CD4-positive, alpha-beta T cell treated with Interleukin-4 for 1 hour (primary cell): ENCODE measurements at regions not wholly inside any gene's neighbourhood (a gene's known extent, or its start where the extent isn't known, plus 50 kb on each side); places are given as distances from the start of the nearest gene placed in this dataset.

Experiments
- DNase-seq, 2 donors: peaks; one replicate each; pipeline ENCODE4 v3.0.0-alpha.2; 2020 to 2022

DNA sequence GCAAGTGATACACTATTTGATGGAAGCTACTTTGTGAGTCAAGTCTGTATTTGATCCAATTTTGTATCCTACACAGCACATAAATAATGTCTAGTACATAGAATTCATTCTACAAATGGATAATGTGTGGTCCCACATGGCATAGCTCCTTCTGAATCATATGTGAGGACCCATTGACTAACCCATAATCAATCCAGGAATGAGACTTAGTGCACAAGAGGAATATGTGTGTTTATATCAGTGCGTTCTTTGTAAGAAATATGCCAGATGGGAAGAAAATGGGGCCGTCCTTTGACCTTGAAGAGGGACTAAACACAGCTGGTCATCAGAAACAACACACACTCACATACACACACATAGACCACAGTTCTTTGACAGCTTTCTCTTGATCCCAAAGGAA, 282.7 kb upstream of the SEMA6D start:
- no peak for DNase-seq

DNA sequence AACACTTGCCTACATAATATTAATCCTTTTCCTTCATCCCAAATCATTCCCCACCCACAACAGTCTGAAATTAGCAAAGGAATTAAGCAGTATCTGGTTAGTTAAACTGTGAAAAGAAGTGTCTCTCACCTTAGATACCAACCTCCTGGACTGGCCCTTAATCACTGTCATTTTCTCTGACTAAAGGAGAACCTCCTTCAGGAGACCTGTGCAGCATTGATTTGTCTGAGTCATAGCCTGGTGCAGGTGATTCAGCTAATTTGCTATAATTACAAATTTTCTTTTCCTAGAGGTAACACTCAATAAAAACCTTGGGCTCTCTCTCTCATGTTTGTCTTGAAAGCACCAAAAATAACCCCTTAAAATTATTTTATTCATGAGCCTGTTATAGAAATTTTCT, 279.8 kb upstream of the SEMA6D start:
- DNase-seq = no peak

DNA sequence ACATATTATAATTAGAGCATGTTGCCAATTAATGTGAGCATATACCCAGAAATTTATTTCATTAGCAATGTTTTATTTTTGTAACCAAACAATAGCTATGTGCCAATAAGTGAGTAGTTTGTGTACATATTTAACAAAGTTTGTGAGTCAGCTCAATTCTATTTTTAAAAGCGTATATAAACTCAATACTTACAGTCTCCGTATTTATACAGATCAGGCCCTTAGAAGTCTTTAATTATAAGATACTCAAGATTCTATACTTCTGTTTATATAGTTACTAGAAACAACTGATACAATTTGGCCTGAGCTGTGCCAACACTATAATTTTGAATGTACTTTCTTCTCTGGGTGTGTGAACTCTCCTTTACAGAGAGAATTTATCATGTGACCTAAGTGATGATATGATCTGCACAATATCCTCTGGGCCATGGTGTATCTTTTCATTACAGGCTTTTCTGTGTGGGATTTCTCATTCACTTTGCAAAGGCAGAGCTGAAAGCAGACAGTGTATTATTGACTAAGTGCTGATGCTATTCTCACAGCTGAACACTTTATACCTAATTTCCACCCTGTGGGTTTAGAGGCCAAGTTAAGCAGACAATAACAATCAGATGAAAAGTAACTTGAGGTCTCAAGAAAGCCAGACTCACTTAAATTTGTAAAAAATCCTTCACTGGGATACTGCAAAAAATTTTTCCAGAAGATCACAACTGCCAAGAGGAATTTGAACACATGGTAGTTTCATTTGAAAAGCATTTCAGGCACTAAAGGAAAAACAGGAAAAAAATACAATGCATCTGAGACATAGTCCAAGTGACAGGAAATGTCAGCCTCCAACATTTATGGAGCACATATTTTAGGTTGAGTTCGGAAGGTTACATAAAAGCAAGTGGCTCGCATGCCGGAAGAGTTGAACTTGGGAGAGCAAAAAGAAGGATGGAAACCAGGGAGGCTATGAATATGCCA, 277.9 kb upstream of the SEMA6D start:
- no peak for DNase-seq

DNA sequence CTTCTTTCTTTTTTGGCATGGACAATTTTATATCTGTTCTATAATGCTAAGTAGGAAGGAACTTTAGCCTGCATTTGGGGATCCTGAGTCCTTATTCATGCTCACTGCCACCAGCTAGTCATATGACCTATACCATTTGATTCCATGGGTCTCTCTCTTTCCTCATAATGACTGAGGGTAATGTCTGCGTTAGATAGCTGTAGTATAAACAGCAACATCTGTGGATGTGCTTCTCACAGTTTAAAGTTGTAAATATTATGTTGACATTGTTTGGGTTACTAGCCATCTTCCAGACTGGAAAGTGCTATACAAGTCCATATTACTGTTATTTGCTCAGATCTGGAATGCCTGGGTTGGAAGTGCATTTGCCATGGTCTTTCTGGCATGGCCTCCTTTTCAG, 274.9 kb upstream of the SEMA6D start:
- DNase-seq = no peak

DNA sequence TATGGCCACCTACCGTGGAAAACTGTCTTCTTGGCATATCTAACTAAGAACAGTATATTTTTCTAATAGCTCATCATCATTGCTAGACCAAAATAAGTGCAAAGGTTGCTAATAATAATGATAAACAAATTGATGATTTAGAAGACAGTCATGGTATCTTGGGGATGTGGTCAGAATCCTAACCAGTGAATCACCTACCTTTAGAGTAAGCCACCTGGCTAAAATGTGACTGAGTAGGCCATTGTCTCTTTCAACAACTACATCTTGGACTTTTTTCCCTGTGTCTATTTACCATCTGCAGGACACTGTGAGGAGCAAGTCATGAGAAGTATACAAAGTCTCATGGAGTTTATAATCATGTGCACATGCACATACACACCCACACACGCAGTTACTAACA, 273.5 kb upstream of the SEMA6D start:
- no peak for DNase-seq

DNA sequence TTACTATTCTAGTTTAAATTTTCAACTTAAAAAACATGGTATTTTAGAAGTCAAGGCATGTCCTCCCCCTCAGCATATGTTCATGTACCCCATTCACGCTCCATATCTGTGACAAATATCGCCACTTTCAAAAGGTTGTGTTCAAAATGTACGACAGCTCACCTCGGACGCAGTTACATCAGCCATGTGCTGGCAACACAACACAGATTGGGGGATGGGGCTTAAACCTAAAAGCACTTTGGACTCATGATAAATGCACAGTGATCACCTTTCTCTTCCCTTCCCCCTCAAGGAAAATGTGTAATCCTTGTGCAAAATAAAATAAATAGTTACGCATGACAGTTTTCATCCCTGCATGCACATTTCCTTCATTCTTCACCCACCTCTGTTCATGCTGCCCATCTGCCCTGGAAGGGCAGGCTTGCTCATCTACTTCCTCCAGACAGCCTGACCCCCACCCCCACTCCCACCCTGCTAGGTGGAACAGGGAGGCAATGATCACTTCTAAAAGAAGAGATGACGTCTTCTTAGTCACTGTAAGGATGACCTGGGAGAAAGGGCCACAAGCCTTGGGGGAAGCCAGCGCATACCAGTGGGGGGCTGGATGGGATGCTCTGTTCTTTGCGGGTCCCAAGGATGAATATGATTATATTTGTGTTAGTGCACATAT, 271.4 kb upstream of the SEMA6D start:
- DNase-seq = no peak

DNA sequence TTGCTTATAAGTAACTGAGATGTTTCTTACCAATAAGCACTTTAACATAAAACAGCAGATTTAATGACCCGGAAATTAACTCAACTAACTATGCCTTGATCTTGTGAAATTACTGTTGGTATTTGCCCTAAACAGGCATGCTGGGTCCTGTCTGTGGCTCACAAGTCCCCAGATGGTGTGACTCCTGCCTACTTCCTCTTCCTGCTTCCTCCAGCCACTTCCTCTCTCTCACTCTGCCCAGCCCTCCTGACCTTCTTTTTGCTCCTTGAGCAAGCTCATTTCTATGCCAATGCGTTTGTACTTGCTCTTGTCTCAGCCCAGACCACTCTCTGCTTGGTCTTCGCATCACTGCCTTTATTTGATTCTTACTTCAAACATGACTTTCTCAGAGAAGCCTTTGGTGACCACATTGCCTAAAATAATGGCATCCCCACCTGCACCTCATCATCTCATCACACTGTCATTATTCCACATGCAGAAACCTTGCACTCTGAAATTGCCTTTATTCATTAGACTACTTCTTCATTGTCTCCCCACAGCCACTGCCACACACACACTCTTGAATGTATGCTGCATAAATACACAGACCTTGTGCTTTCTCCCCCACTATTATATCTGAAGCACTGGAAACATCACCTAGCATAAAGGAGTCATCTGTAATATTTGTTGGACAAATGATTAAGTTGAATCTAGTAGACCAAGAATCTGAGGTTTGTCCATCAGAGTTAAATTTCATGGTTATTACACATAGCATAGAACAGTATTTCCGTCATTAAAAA, 256.3 kb upstream of the SEMA6D start:
- DNase-seq = no peak

DNA sequence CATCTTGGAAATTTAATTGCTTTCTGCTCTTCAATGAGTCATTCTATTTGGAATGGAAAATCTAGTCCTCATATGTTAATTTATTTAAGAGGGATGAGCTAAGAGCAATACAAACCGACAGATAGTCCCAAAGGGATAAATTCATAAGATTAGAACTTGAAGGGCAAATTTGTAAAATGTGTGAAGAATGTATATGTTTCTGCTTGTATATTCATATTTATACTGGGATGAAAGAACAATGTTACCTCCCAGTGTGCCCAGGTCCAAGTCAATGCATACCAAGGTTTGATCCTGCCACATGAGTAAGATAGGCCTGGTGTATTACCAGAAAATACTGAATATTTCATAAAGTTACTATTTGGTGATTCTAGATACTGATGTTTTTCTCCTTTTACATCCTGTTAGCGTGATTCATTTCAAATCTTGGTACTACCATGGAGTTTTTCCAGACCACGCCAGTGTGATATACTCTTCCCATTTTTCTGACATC, 255.6 kb upstream of the SEMA6D start:
- no peak for DNase-seq

DNA sequence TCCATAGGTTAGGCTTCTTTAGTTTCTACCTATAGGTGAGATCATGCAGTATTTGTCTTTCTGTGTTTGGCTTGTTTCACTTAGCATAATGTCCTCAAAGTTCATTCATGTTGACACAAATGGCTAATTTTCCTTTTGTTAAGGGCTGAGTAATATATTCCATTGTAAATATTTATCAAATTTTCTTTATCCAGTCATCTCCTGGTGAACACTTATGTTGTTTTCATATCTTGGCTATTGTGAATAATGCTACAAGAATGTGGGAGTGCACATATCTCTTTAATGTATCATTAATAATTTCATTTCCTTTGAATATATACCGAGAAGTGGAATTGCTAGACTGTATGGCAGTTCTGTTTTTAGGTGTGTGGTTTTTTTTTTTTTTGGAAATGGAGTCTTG, 250.9 kb upstream of the SEMA6D start:
- DNase-seq = no peak

DNA sequence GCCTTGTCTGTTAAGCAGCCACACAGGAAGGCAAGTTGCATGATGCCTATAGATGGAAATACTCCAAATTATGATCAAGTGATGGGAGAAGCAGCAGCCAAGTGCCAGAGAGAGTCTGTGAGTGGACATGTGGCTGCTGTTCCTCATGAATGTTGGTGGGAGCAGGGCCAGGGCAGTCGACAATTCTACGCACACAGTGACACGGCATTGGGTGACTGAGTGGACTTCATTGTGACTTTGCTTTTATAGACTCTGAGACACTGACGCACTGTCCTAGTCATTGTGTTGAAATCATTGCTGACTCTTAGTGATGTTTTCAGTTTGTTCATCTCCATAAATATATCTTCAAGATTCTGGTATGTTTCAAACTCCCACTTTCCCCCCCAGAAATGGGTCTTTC, 246.3 kb upstream of the SEMA6D start:
- no peak for DNase-seq

DNA sequence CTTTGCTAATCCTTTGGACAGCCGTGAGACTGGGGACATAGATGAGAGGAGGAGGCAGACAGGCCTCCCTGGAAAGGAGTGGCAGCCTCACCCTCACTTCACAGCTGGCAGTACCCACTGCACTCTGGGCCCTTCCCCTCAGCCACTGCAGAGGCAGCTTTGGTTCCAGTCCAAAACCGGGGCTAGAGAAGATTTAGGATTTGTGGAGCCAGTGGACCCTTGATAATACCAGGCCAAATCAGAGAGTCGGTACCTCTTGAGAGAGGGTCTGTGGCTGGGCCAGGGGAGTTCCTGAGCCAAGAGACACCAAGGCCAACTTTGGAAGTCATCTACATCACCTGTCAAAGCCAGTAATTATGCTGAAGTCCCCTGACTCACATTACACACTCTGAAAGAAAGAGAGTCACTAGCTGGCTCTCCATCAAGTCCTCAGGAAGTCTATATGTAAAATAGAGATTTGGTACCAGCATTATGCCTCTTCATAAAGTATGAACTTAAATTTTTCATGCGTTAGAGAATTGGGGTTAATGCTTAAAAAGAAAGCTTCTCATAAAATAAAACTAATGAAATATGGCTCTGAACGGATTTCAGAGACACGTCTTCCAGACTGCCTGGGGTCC, 244.1 kb upstream of the SEMA6D start:
- DNase-seq = no peak

DNA sequence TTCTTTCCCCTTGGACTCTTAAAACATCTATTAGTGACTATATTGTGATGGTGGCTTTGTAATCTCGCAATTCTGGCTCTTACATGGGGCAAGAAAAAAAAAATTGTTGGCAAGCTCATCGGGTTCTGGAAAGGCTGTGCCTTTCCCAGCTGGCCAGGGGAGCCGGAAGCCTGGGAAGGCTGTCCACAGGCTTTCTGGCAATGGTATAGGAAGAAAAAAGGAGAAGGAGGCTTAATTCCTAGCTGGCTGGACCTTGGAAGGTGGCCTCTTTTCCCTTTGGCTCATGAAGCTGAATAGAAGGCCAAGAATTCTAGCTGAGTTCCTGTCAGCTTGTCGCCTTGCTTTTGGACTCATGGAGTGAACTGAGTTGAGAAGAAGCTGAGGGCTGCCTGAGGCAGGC, 243.5 kb upstream of the SEMA6D start:
- no peak for DNase-seq

DNA sequence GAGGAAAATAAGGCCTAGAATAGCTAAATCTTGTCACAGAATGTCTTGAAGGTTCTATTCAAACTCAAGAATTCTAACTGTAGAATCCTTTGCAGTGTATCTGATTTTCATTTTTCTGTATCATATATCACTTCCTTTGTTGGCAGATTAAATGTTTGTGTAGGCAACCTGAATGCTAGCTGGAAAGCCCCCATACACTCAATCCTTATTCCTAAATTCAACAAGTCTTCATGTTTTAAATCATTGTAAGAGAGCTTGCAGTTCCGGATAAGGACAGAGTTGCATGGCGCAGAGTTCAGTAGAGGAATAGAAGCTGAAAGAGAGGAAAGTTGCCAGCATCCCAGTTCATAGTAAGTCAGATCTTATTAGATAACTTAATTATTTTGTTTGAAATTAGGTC, 242.0 kb upstream of the SEMA6D start:
- no peak for DNase-seq

DNA sequence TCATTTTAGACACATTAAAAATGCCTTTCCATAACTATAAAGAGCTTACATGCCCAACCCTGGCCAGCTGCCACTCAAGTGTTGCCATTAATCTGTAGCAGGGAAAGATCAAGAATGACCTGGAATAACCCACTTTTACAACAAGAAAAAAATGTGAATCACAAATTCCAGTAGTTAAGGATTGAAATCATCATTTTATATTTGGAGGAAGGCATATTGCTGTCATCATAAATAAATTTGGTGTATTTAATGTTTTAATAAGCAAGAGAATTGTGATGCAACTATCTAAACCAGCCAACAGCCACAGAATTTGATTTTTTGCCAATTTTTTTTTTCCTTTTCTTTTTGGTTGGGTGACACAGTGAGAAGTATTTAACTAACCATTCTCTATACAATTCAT, 240.0 kb upstream of the SEMA6D start:
- no peak for DNase-seq

DNA sequence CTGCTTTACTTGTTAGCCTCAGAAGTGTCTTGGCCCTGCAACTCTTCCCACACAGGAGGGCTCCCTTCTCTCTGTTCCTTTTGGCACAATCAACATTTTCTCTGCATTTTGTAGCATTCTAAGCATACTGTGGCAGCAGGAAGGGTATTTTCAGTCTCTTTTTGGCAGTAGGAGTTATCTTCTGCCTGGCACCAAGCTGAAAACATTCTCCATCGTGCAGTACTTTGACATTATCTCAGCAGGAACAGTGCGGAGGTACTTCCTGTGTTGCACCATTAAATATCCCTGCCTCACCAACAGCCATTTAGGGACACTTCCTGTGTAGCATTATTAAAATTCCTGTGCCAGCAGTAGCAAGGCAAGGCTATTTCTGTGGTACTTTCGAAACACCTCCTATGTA, 233.2 kb upstream of the SEMA6D start:
- DNase-seq = no peak

DNA sequence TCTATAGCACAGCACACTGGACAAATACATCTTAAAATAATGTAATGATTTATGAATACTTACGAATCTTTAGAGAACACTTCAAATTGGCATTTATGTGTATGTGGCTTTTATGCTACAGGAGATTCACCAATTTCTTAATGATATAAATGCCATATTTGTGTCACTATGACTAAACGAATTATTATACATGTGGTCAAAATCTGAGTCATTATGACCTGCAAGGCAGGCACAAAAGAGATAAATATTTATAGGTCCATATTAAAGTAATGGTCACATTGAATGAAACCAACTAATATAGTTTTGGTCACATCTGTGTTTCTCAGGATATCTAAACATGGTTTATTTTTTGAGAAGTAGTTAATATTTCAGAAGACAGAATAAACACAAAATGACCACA, 232.3 kb upstream of the SEMA6D start:
- no peak for DNase-seq

DNA sequence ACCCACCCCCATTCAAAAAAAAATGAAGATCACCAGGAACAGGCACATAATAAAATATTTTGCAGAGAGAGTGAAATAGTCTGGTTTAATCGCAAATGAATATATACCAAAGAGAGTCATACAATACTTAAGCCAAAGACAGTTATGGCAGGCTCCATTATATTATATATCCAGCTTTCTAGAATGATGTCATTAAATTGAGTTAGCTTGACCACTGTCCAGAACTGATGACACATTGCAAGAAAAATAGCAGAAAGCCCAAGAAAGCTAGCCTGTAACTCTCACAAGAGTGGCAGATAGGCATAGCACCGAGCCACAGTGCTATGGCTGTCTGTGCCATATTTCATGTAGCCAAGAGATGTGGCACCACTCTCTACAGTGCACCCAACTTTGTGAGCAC, 231.9 kb upstream of the SEMA6D start:
- no peak for DNase-seq

DNA sequence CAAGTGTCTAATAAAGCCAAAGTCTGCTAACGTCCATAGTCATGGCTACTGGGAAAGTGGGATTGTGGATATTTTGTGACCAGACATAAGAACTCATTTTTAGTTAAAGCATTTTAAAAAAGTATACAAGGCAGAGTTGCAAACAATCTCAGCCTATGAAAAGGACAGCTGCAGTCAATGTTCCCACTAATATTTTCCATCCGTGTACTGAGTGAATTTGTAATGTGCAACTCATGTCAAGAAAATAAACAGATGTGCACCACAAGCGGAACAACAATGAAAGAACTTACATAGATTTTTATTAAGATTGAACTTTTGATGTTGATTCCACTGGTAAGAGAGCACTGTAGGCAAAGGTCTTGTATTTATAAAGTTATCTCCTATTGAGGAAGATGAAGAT, 231.3 kb upstream of the SEMA6D start:
- DNase-seq = no peak

DNA sequence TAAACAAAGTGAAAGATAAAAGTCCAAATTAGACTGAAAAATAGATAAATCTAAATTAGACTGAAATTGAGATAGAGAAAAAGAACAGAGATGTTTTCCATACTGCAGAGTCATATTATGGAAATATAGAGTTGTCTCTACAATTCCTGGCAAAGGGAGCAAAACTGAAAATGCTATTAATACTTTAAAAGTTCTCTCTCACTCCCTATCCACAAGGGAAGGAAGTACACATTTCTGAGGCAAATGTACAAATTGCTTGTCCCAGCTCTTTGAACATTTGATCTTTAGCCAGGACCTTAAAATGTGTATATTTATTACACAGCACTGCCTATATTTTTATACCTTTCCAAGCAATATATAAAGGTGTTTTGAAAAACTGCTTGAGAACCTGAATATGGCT, 225.1 kb upstream of the SEMA6D start:
- DNase-seq = no peak

DNA sequence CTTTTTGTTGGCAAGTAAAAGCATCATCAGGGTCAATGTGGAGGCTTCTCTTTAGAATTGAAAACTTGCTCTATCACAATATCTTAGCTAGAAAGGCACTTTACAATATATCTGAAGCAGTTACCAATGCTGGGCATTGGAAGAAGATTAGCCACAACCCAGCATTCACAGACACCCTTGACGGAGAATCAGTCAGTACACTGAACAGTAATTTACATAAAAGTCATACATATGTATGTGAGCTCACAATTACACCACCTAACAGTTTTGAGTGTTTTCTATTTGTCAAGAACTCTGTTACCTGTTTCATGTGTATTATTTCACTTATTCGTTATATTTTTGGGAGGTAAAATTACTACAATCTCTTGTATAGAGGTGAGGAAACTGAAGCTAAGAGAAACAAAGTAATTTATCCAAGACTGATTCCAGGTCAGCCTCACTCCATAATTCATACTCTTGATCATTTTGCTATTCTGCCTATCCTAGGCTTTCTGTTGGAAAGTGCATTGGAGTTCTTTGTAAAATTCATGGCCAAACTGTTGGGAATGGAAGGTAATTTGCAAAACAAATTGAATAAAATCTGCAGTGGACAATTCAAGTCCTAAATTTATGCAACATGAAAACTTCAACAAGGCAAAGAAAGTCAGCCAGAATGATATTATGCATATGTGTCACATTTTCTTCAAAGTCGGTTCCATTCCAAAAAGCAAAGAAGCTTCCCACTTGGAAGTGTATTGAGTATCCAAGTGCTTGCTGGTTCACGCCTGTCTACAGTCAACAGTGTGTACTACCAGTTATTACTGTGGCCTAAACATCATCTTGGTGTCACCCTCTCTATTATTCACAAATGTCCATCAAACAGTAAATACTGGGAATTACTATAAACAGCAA, 223.7 kb upstream of the SEMA6D start:
- no peak for DNase-seq

DNA sequence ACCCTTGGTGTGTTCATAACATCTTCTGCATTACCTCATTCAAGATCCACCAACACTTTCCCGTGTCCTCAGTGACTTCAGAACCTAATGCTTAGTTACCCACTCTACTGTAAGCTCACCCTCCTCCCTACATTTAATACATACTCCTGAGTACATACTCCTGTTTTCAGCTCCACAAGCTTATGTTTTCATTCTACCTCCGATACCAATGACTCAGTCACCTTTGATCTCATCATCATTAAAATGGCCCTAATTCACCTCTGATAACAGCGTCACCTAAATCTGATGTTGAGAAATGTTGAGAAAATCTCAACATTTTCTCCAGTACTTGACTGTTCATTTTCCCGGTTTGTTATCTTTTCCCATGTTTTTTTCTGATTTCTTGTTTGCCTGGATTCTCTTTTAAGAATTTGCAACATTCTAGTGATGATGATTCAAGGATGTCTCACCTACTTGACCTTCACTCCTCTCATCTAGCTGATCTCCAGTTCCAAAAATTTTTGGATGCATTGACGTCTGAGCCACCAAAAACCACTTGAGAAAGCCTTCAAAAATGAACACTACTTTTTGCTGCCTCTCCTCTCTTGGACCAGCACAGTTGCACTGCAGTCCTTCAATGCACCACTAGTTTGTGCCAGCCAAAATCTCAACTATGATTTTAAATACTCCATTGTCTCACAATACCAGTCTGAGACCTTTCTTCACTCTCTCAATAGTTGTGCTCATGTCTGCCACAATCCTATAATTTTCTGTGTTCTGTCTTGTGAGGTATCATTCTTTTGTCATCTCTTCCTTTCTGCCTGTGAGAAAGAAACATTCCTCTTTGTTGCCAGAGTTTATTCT, 220.7 kb upstream of the SEMA6D start:
- no peak for DNase-seq
